ENCODE measurements at regions not wholly inside any gene's neighbourhood (a gene's known extent, or its start where the extent isn't known, plus 50 kb on each side); places are given as distances from the start of the nearest gene placed in this dataset.

GRCh38 chr4:45841791-45842190 is 282.1 kb downstream of the GABRG1 start:
- Histone ChIP-seq H3K27me3 (no peaks in the 10 kb centered on the region), H3K27ac (no peak overlapping the region), H3K9me3 (no peaks in the 10 kb centered on the region), H3K4me1 (no peaks in the 10 kb centered on the region), H3K4me3 (no peak overlapping the region), H3K36me3 (peaks cover 0 to 2% of the 10 kb centered on the region in 2 donors)
- DNase-seq = no peak
- intact Hi-C loops (cut with DNase I; ENCODE audit: low total_unique reads) = no loop called here
- no peak for TF ChIP-seq POLR2A (IDR thresholded peaks at IDR 0.05)
- no peak for TF ChIP-seq CTCF (IDR thresholded peaks at IDR 0.05)

GRCh38 chr4:45831692-45832091 is 292.2 kb downstream of the GABRG1 start:
- no peak for TF ChIP-seq CTCF (IDR thresholded peaks at IDR 0.05)
- TF ChIP-seq POLR2A (IDR thresholded peaks at IDR 0.05) = no peak
- Histone ChIP-seq H3K4me3 (no peak overlapping the region), H3K4me1 (no peaks in the 10 kb centered on the region), H3K36me3 (no peaks in the 10 kb centered on the region), H3K27me3 (no peaks in the 10 kb centered on the region), H3K9me3 (no peaks in the 10 kb centered on the region), H3K27ac (no peak overlapping the region)
- no peak for DNase-seq
- intact Hi-C loops (cut with DNase I; ENCODE audit: low total_unique reads) = no loop called here

GRCh38 chr4:45803994-45804393 is 319.9 kb downstream of the GABRG1 start:
- Histone ChIP-seq H3K36me3 (no peaks in the 10 kb centered on the region), H3K4me1 (no peaks in the 10 kb centered on the region), H3K27me3 (no peaks in the 10 kb centered on the region), H3K4me3 (no peak overlapping the region), H3K9me3 (no peaks in the 10 kb centered on the region), H3K27ac (no peak overlapping the region)
- TF ChIP-seq CTCF (IDR thresholded peaks at IDR 0.05) = no peak
- no peak for TF ChIP-seq POLR2A (IDR thresholded peaks at IDR 0.05)
- no peak for DNase-seq
- intact Hi-C loops (cut with DNase I; ENCODE audit: low total_unique reads) = no loop called here

- Histone ChIP-seq H3K27ac (no peak overlapping the region), H3K9me3 (no peaks in the 10 kb centered on the region), H3K4me3 (no peak overlapping the region), H3K4me1 (no peaks in the 10 kb centered on the region), H3K36me3 (no peaks in the 10 kb centered on the region), H3K27me3 (no peaks in the 10 kb centered on the region)
- no peak for DNase-seq
- TF ChIP-seq POLR2A (IDR thresholded peaks at IDR 0.05) (no peak), CTCF (IDR thresholded peaks at IDR 0.05) (no peak)
- intact Hi-C loops (cut with DNase I; ENCODE audit: low total_unique reads) = no loop called here
Observed at GRCh38 chr4:45795135-45795534, 328.7 kb downstream of the GABRG1 start.

- intact Hi-C loops (cut with DNase I; ENCODE audit: low total_unique reads) = no loop called here
- H3K9me3 ChIP-seq = no peaks in the 10 kb centered on the region
- H3K4me1 ChIP-seq = no peaks in the 10 kb centered on the region
- H3K36me3 ChIP-seq = no peaks in the 10 kb centered on the region
- H3K4me3 ChIP-seq = no peak overlapping the region
- no peak overlapping the region for H3K27ac ChIP-seq
- no peaks in the 10 kb centered on the region for H3K27me3 ChIP-seq
- no peak for TF ChIP-seq POLR2A (IDR thresholded peaks at IDR 0.05)
- no peak for TF ChIP-seq CTCF (IDR thresholded peaks at IDR 0.05)
- DNase-seq = no peak
Observed at GRCh38 chr4:45778514-45778913, 345.3 kb downstream of the GABRG1 start.

Data from uterus (tissue), 3 donors.